Kidney (tissue), 13 donors: ENCODE measurements at regions not wholly inside any gene's neighbourhood (a gene's known extent, or its start where the extent isn't known, plus 50 kb on each side); places are given as distances from the start of the nearest gene placed in this dataset.

Experiments
- DNase-seq, 5 donors: peaks; one replicate each; pipeline ENCODE4 v3.0.0-alpha.2; 2013 to 2020
- FAIRE-seq: peaks from 2 replicates; lab custom pipeline; 2012; peaks lifted over from hg19 to GRCh38; lab: Jason Lieb, UNC
- H3K27ac ChIP-seq, 2 donors: one replicate each; pipeline ENCODE4 v1.7.0; 2013; ENCODE audit warnings: low read depth in 2 of 2, low read length in 2 of 2, inconsistent platforms in 1 of 2
- H3K27me3 ChIP-seq: one replicate; pipeline ENCODE4 v1.7.1; 2013; ENCODE audit warnings: low read length, inconsistent platforms; ENCODE audit not compliant: control insufficient read depth, insufficient read depth
- H3K36me3 ChIP-seq, 3 donors: one replicate each; pipeline versions ENCODE4 v1.7.0 to v1.7.1; 2013; ENCODE audit warnings: low read length in 3 of 3, control low read depth in 1 of 3, inconsistent platforms in 1 of 3; ENCODE audit not compliant: insufficient read depth in 3 of 3, control insufficient read depth in 2 of 3
- H3K4me1 ChIP-seq, 3 donors: one replicate each; pipeline versions ENCODE4 v1.7.0 to v1.7.1; 2013; ENCODE audit warnings: low read length in 3 of 3, inconsistent platforms in 1 of 3, low read depth in 1 of 3; ENCODE audit not compliant: control insufficient read depth in 2 of 3, insufficient read depth in 2 of 3
- H3K4me3 ChIP-seq, 3 donors: one replicate each; pipeline versions ENCODE4 v1.7.0 to v1.8.1; 2013; ENCODE audit warnings: low read length in 3 of 3, control low read depth in 1 of 3, inconsistent platforms in 1 of 3
- H3K9ac ChIP-seq, 3 donors: one replicate each; pipeline versions ENCODE4 v1.7.0 to v1.7.1; 2013; ENCODE audit warnings: low read length in 3 of 3, control low read depth in 1 of 3, inconsistent platforms in 1 of 3
- H3K9me3 ChIP-seq, 3 donors: one replicate each; pipeline versions ENCODE4 v1.7.0 to v1.7.1; 2013; ENCODE audit warnings: low read length in 3 of 3, control low read depth in 1 of 3, inconsistent platforms in 1 of 3; ENCODE audit not compliant: control insufficient read depth in 2 of 3, insufficient read depth in 1 of 3
- CTCF ChIP-seq: IDR thresholded peaks from 3 replicates; pipeline ENCODE4 v1.5.1; 2012; ENCODE audit warnings: mild to moderate bottlenecking, moderate library complexity, borderline replicate concordance; ENCODE audit not compliant: insufficient read depth; ENCODE audit errors: extremely low read depth
- intact Hi-C: fragments of 100-400 bp; cut with DNase I; formaldehyde crosslinking; loops from one replicate; pipeline ENCODE4 v1.11.1; 2022
- donor health status: control.
- donor health status: control.
- donor health status: control.
- donor health status: control.
- donor health status: control.
- donor health status: DM: yes; HTN: yes; CAD: no.
- donor health status: Normal renal cell carcinoma (clear cell type).

GRCh38 chr15:62929000-62929357 is 113.6 kb upstream of the TPM1 start:
- FAIRE-seq (no peak), DNase-seq (no peak)
- intact Hi-C loops = no loop called here
- H3K9me3 ChIP-seq = no peaks in the 10 kb centered on the region
- H3K27ac ChIP-seq = no peak overlapping the region
- no peaks in the 10 kb centered on the region for H3K27me3 ChIP-seq
- no peak overlapping the region for H3K4me3 ChIP-seq
- no peaks in the 10 kb centered on the region for H3K36me3 ChIP-seq
- no peaks in the 10 kb centered on the region for H3K4me1 ChIP-seq
- no peak overlapping the region for H3K9ac ChIP-seq
- TF ChIP-seq CTCF = no peak

- H3K9me3 ChIP-seq = no peaks in the 10 kb centered on the region
- no peak overlapping the region for H3K4me3 ChIP-seq
- H3K4me1 ChIP-seq = no peaks in the 10 kb centered on the region
- DNase-seq (no peak), FAIRE-seq (no peak)
- no peak overlapping the region for H3K9ac ChIP-seq
- no peak overlapping the region for H3K27ac ChIP-seq
- intact Hi-C loops = no loop called here
- H3K27me3 ChIP-seq = no peaks in the 10 kb centered on the region
- TF ChIP-seq CTCF = no peak
- no peaks in the 10 kb centered on the region for H3K36me3 ChIP-seq
Measured at GRCh38 chr15:62931650-62932049, 110.9 kb upstream of the TPM1 start.

- no peak overlapping the region for H3K4me3 ChIP-seq
- no peak for TF ChIP-seq CTCF
- H3K36me3 ChIP-seq = no peaks in the 10 kb centered on the region
- no peaks in the 10 kb centered on the region for H3K4me1 ChIP-seq
- no peak overlapping the region for H3K27ac ChIP-seq
- intact Hi-C loops = no loop called here
- no peak overlapping the region for H3K9ac ChIP-seq
- DNase-seq (no peak), FAIRE-seq (no peak)
- no peaks in the 10 kb centered on the region for H3K9me3 ChIP-seq
- no peaks in the 10 kb centered on the region for H3K27me3 ChIP-seq
Measured at GRCh38 chr15:62932436-62932835, 110.1 kb upstream of the TPM1 start.

GRCh38 chr15:62933386-62933785 is 109.2 kb upstream of the TPM1 start:
- no peaks in the 10 kb centered on the region for H3K9me3 ChIP-seq
- TF ChIP-seq CTCF = no peak
- no peaks in the 10 kb centered on the region for H3K36me3 ChIP-seq
- H3K4me1 ChIP-seq = no peaks in the 10 kb centered on the region
- DNase-seq = no peak
- no peak overlapping the region for H3K27ac ChIP-seq
- no peak overlapping the region for H3K9ac ChIP-seq
- no peak overlapping the region for H3K4me3 ChIP-seq
- no peak for FAIRE-seq
- intact Hi-C loops = no loop called here
- H3K27me3 ChIP-seq = no peaks in the 10 kb centered on the region
